ENCODE measurements at regions not wholly inside any gene's neighbourhood (a gene's known extent, or its start where the extent isn't known, plus 50 kb on each side); places are given as distances from the start of the nearest gene placed in this dataset.

GRCh38 chr2:120441744-120442471, 96.0 kb downstream of the INHBB start:
- DNase-seq, result no peak

GRCh38 chr2:120442541-120442922, 96.6 kb downstream of the INHBB start:
- no peak for DNase-seq

GRCh38 chr2:120442923-120443571, 97.1 kb downstream of the INHBB start:
- DNase-seq, result no peak

GRCh38 chr2:120443946-120444345, 98.0 kb downstream of the INHBB start:
- DNase-seq, result no peak

GRCh38 chr2:120444691-120445240, 98.8 kb downstream of the INHBB start:
- no peak for DNase-seq

- DNase-seq, result peak; percentile 16
Observed at GRCh38 chr2:120445449-120446143, 99.7 kb downstream of the INHBB start.

- DNase-seq, result no peak
Observed at GRCh38 chr2:120446236-120447126, 100.5 kb downstream of the INHBB start.

- DNase-seq, result no peak
Observed at GRCh38 chr2:120447127-120447785, 101.3 kb downstream of the INHBB start.

GRCh38 chr2:120448436-120448835, 102.5 kb downstream of the INHBB start:
- DNase-seq, result no peak

- DNase-seq, result no peak
Observed at GRCh38 chr2:120448961-120449810, 103.2 kb downstream of the INHBB start.

- no peak for DNase-seq
Observed at GRCh38 chr2:120450196-120450820, 104.4 kb downstream of the INHBB start.

GRCh38 chr2:120451334-120451733, 105.4 kb downstream of the INHBB start:
- no peak for DNase-seq

- DNase-seq, result no peak
Observed at GRCh38 chr2:120452131-120452530, 106.2 kb downstream of the INHBB start.

GRCh38 chr2:120452945-120453634, 107.2 kb downstream of the INHBB start:
- no peak for DNase-seq

- no peak for DNase-seq
Observed at GRCh38 chr2:120453635-120453998, 107.7 kb downstream of the INHBB start.

GRCh38 chr2:120454654-120455385, 108.9 kb downstream of the INHBB start:
- DNase-seq, result no peak

- no peak for DNase-seq
Observed at GRCh38 chr2:120455390-120455789, 109.5 kb downstream of the INHBB start.

GRCh38 chr2:120456867-120457266, 110.9 kb downstream of the INHBB start:
- DNase-seq, result no peak

GRCh38 chr2:120460511-120460910, 114.6 kb downstream of the INHBB start:
- no peak for DNase-seq
